HG03064 (cell line): ENCODE measurements at regions not wholly inside any gene's neighbourhood (a gene's known extent, or its start where the extent isn't known, plus 50 kb on each side); places are given as distances from the start of the nearest gene placed in this dataset.

Experiments
- ATAC-seq: cut with Tn5 transposase; IDR thresholded peaks from one replicate; pipeline ENCODE4 v1.9.1; 2021; ENCODE audit warnings: low read depth; ENCODE audit not compliant: unreplicated experiment

DNA sequence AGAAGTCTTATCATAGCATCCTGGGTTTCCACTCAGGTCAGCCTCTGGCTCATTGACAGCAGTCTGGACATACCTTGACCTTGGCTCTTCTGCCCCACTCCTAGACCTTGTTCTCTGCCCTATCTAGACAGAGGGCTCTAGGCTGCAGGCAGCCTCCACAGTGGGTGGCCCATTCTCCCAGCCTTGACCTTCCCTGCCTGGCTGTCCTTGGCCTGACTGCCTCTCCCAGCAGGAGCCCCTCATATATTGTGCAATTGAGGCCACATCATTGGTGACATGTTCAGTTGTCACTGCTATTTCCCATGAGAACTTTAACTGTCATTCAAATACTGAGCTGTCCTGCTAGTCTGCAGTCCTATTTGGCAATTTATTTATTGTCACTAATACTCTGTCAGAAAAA is 503.4 kb downstream of the PLXNA4 start:
- no peak for ATAC-seq

DNA sequence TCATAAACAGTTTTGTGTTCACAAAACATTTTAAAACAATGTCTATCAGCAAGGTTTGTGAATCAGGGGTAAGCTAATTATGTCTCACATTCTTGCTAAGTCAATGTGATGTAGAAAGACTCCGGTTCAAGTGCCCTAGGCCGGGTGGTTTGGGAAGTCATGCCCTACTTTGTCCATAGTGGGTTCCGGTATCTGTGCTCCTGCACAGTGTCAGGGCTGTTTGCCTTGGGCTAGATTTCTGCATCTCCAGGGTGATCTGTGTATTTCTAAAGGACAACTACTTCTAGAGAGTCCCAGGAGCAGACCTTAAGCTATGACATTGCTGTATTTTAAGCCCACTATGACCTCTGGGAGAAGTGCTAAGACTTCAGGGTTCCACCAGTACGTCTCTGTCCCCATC is 504.1 kb downstream of the PLXNA4 start:
- no peak for ATAC-seq

DNA sequence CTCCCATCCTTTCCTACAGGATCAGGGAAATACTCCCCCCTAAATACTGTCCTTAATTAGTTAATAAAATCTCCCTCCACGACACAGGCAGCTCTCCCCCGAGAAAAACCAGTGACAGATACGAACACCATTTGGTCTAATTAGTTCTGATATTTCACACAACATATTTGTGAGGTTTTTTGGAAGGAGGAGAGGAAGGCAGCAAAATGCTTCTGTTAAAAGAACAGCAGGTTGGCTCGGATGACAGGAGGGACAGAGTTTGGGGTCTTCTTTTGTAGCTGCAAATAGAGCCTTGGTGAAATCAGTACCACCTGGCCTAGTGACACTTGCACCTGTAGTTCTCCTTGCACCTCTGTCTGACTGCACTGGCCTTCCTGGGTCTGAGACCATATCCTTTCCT is 507.0 kb downstream of the PLXNA4 start:
- no peak for ATAC-seq

DNA sequence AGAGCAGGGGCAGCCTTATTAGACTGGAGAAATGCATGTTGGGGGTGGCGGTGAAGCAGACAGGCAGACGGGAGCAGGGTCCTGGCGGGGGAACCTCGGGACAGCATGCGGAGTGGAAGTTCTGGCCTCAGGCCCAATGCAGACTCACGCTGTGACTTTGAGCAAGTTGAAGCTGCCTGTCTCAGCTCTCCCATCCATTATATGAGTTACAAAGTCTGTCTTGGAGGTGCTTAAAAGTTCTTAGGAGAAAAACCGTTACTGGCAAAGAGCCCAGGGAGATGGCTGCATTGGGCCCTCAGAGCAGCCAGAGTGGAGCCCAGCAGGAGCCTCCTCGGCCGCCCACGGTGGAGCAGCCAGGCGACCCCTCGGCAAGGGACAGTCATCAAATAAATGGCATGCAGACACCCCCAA is 509.5 kb downstream of the PLXNA4 start:
- no peak for ATAC-seq

DNA sequence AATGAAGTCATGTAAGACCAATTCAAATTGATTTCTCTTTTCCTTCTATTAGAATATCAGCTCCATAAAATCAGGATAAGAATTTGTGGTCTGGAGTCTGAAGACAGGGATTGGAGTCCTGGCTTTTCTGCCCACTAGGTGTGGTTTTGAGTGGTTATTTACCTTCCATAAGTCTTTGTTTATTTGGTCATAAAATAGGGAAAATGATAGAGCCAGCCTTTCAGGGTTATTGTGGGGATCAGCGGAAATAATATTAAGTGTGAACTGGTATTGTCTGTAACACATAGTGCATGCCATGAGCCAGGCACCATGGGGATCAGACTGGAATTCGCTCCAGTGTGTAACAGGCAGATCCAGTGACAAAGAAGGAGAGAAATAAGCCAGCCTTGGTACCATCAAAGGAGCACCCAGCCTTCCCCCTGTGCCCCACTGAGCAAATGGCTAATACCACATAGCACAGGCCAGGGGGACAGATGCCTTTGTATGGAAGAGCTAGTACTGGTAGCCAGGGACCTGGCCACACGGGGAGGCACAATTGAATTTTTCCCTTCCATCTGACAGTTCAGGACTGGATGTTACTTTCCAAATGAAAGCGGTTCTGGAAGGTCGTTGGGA is 509.7 kb upstream of the PODXL start:
- no peak for ATAC-seq

DNA sequence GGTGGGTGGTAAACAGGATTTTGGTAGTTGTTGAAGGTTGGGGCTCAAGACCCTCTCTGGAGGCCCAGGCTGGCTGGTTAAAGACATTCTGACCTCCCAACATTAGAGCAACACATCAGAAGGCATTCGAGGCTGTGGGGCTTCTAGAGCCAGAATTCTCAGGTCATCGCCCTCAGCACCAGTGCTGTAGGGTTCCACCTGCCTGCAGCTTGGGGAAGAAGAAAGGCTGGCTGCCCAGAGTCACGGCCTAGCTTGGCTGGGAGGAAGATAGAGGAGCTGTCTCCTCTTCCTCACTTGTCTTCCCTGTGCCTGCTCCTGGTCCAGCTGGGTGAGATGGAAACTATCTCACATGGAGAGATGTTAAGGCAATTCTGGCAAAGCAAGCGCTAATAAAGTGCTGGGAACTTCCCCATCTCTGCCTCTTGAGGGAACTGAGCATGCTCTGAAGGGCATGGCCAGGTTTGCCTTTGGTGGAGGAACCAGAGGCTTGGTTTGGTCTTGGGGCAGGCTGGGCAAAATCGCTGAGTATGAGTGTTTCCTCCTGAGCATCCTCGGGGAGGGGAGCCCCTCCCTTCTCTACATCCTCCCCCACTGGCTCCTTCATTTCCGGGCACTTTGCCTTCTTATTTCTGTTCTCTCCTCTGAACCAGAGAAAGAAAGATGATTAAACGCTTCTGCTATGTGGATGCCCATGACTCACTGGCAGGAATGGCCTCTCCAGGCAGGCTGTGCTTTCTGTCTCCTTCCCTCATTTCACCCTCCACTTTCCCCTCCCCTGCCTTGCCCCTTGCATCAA is 509.0 kb upstream of the PODXL start:
- ATAC-seq, result no peak

DNA sequence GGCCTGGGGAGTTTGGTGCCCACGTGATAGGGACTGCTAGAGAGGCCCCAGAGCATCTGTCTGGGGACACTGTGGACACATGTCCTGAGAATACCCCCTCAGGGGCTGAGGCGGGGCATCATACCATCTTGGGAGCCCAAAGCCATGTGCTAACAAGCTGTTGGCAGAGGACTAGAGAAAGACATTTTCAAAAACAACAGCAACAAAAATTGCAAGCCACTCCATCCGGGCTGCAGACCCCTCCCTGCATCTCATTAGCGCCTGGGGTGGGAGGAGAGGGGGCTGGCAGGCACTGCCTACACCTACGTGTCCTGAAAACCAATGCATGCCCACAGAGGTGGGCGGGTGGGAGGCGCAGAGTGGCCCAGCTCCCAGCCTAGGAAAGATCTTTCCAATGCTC is 507.4 kb upstream of the PODXL start:
- ATAC-seq, result no peak

DNA sequence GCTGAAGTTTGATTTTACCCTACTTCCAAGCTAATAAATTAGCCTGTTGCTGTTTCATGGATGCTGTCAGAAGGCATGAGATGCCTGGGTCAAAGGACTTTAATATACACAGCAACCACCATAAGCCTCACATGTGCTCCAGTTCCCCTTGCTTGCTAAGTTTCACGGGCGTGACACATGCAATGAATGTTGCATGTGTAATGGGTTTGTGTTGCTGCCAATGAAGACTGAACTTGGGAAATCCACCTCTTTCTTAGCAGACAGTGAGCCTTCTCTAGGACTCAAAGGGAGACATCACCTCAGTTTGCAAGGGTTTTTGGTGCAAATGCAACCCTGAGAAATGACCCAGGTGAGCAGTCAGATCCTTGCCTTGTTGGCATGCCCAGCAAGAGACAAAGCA is 505.5 kb upstream of the PODXL start:
- ATAC-seq, result no peak

DNA sequence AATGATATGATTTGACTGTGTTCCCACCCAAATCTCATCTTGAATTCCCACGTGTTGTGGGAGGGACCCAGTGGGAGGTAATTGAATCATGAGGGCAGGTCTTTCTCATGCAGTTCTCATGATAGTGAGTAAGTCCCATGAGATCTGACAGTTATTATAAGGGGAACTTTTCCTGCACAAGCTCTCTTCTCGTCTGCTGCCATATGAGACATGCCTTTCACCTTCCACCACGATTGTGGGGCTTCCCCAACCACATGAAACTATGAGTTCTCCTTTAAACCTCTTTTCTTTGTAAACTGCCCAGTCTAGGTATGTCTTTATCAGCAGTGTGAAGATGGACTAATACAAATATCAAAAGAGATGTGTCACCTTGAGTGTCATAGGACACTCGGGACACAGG is 502.7 kb upstream of the PODXL start:
- ATAC-seq, result no peak

DNA sequence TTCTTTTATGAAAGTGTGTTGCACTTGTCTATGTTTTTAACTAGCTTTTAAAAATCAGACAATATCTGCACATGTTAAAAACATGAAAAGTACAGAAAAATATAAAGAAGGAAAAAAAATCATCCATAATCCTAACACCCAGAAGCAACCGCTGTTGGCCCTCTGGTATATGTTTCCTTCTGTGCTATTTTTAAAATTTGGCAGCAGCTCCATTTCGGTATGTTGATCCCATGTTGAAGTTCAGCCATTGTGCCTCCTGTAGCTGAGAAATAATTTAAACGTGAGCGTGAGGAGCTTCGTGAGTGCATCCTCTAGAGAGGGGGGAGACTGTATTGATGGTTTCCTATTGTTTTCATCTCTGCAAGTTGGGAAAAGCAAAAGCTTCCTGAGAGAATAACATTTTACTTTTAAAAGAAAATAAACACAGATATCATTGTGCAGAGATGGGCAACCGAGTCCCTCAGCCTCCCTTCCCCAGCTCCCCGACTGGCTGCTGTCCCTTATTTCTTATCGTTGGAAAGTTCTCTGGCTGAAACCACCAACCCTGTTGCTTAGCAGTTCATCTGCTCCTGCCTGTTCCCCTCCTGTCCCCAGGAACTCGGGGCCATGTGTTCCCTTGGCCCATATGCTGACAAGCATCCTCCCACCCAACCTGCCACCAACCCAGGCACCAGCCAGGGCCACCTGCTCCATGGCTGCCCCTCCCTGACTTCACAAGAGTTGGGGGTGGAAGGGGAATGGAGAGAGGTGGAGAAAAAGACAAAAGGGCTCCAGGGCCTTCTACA is 499.1 kb upstream of the PODXL start:
- ATAC-seq, result no peak

DNA sequence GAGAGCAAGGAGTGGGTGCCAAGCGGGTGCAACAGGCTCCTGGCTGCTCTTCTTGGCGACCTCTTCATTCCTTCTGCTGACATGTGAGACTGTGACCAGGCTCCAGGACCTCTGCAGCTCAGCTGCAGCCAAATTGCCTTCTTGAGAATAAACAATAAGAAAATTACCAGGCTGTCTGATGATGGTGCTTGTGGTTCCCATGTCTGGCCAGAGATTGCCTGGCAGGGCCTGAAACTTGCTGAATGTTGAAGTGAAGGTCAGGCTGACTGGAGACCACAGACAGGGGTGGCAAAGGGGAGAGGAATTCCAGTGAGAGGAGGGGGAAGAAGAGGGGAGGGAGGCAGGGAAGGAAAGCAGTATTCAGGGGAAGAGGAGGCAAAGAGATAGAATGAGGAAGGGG is 497.4 kb upstream of the PODXL start:
- ATAC-seq, result no peak

DNA sequence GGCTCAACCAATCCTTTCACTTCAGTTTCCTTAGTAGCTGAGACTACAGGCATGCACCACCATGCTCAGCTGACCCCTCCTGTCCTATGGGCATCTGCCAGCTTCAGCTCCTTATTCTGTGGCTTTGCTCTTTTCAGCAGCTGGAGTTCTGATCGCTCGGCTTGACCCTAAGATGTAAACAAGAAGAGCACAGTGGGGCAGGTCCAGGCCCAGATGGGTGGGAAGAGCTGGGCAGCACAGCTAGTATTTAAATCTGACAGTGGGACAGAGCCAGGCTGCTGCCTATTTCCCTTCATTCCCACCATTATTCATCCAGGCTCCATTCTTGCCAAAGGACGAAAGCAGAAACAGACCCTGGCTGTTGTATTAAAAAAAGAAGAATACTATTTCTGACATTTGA is 494.9 kb upstream of the PODXL start:
- no peak for ATAC-seq

DNA sequence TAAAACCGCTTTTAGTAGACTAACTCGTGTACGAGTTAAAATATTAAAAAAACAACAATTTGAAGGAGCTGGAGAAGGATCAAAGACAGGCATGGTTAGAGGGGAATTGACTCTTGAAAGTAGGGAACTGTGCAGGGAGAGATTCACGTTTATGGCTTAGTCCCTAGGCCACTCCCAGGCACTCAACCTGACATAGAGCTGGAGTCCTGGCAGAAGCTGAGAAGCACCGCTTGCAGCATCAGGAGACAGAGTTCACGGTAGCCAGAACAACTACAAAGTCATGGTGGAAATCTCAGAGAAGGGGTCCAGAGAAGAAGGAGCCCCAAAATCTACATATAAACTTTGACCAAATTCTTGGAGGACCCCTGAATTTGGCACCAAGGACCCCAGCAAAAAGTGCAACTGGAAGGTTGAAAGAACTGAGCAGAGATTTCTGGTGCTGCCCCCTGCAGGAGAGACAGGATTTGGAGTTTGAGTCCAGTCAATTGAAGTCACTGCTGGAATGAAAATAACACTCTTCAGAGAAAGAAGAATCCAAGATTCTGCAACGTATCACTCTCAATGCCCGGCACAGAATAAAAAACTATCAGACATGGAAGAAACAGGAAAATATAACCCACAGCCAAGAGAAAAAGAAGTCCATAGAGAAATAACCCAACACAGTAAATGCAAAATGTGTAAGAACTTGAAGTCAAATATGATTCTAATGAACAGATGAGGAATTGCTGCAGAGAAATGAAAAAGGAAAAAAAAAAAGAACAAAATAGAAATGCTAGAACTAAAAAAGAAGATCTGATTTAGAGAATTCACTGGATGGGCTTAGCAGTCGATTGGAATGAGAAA is 493.3 kb upstream of the PODXL start:
- ATAC-seq, result no peak

DNA sequence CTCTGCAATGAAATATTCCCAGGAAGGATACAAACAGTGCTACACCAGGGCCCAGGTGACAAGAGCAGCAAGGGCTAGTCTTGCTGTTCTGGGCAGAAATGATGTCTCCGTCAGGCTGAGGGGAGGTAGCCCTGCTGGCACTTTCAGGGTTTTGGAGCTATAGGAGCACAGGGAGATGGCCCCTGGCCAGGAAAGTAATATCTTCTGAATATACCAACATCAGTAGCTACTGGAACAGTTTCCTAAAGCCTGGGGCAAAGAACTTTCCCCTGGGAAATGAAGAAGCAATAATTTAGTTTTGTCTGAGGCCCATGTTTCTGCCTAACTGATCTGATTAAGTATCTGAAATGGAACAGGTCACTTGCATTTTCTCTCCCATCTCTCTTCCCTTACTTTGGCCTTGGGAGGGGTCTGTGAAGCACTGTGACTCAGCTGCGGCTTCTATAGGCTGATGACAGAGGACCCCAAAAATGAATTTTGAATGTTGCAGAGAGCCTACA is 489.1 kb upstream of the PODXL start:
- no peak for ATAC-seq

DNA sequence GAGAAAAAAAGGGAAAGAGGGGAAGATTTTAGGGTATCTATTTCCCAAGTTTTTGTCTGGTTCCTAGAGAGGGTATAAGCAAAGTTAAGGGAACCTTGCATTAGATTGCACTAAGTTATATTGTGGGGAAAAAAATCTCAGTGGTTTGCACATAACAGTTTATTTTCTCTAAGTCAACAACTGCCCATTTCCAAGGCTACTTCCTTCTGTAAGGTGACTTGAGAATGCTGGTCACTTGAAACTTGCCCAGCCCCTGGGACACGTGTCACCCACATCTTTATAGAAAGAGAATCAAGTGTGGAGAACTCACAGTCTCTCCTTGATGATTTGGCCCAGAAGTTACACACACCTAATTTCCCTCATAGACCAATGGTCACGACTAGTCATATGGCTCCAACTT is 488.6 kb upstream of the PODXL start:
- ATAC-seq, result no peak

DNA sequence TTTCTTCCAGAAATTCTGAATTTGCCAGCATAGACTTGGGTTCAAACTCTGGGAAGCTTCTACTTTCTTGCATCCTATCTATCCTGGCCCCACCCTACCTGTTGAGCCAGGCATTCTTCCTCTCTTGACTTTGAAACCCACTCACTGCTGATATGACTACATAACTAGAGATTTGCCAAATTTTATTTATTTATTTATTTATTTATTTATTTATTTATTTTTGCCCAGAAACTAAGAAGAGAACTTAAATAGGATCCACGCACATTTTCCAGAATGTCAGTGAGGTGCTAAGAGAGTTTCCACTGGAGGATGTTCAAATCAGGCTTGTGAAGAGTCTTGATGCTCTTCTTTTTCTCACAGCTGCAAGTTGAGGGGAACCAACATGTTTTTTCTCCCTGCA is 487.8 kb upstream of the PODXL start:
- ATAC-seq, result no peak

DNA sequence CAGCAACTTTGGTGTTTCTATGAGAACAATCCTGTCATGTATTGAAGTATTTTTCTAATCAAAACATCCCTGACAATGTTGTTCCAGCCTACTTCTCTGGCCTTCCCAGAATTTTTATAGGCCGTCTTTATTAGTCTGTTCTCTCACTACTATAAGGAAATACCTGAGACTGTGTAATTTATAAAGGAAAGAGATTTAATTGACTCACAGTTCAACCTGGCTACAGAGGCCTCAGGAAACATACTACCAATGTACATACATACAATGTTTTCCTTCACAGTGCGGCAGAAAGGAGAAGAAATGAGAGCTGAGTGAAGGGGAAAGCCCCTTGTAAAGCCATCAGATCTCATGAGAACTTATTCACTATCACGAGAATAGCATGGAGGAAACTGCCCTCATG is 484.7 kb upstream of the PODXL start:
- no peak for ATAC-seq

DNA sequence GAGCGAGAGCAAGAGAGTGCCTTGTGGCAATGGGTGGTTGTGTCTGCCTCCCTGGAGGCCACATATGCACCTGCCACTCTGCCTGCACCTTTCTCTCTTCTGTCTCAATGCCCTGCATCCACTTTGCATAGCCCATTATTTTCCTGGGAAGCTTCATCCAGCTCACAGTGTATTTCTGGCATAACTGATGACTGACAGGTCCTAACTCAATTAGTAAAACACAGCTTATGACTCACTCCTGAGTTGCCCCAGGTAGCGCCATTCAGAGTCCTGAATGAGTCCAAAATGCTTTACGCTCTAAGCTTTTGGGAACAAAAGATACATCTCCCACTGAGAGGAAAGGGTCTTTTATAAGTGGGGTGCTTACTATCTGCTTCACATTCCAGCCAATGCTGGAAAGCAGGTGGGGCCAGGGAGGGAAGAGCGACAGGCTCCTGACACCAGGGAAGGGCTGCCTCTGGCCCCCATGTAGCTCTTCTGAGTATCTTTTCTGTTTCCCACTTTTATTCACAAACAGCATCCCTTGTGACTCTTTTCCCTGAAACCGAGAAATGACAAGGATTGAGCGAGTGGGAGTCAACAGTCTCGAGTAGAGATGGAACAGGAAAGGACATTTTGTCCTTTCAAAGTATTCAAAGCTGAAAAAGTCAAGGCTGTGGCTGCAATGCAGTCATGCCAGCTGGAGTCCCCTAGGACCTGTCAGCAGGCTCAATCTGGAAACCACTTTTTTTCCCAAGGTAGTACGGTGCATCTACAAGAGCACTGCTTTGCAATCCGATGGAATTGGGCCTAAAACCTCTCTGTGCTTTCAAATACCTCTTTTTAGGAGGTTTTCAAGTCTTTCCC is 479.3 kb upstream of the PODXL start:
- no peak for ATAC-seq

DNA sequence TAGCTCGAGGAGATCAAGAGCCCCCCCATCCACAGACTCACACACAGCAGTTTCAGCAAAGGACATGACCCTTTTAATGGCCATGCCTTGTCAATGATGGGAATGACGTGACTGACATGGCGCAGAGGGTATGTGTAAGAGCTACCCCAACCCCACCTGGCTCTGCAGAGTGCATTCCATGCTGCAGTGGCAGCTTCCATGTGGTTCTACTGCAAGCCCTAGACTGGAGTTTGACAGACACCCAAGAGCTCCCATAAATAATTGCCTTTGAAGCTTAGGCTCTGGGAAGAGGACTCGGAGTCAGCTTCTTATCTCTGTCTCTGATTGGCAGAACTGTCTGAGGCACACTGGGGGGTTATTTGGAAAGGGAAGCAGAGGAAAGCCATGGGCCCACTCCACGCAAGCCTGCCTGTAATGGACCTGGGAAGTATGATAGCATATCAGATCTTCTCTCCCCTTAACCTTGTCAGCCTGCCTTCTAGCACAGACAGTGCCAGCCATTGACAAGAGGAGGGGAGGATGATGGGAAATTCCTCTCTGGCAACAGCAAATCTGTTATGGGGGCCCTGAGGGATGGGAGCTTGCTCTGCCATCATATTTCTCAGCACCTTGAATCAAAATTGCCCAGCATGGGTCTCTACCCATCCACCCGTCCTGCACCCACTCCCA is 478.5 kb upstream of the PODXL start:
- no peak for ATAC-seq
